ENCODE measurements at regions not wholly inside any gene's neighbourhood (a gene's known extent, or its start where the extent isn't known, plus 50 kb on each side); places are given as distances from the start of the nearest gene placed in this dataset.

- Mint-ChIP-seq H3K4me3 (no peak overlapping the region), H3K27me3 (ENCODE audit: insufficient read depth) (peaks cover 3% of the 10 kb centered on the region), H3K4me1 (peaks cover 27% of the 10 kb centered on the region), H3K27ac (no peak overlapping the region), H3K9me3 (peaks cover 3% of the 10 kb centered on the region), H3K36me3 (ENCODE audit: low read depth) (no peaks in the 10 kb centered on the region)
- no peak overlapping the region for H3K4me3 ChIP-seq (ENCODE audit: low read length)
- no peak for DNase-seq
- H3K27me3 ChIP-seq (ENCODE audit: control insufficient read depth, insufficient read depth, low read length, poor library complexity, severe bottlenecking), result no peaks in the 10 kb centered on the region
- no CpG with 5 or more reads among the region's 1 CpG for WGBS, 2 experiments (ENCODE audit: insufficient coverage in 1 of 2, insufficient read length in 1 of 2)
- H3K36me3 ChIP-seq (ENCODE audit: control insufficient read depth, insufficient read depth, low read length), result no peaks in the 10 kb centered on the region
- H3K4me1 ChIP-seq (ENCODE audit: control insufficient read depth, insufficient read depth, low read length), result peaks cover 6% of the 10 kb centered on the region
- H3K9me3 ChIP-seq (ENCODE audit: control insufficient read depth, low read length), result no peaks in the 10 kb centered on the region
- TF ChIP-seq CTCF (conservative IDR thresholded peaks at IDR 0.05), result no peak
- H3K9ac ChIP-seq (ENCODE audit: extremely low read depth, low read length, poor library complexity, severe bottlenecking), result no peak overlapping the region
- H3K27ac ChIP-seq (ENCODE audit: low read depth, low read length), result no peak overlapping the region
Measured at GRCh38 chr12:14153803-14154202, 172.4 kb upstream of the GRIN2B start.

GRCh38 chr12:14156606-14157005 is 175.2 kb upstream of the GRIN2B start:
- H3K27ac ChIP-seq (ENCODE audit: low read depth, low read length), result no peak overlapping the region
- no peak overlapping the region for H3K9ac ChIP-seq (ENCODE audit: extremely low read depth, low read length, poor library complexity, severe bottlenecking)
- Mint-ChIP-seq H3K4me3 (no peak overlapping the region), H3K9me3 (peaks cover 3% of the 10 kb centered on the region), H3K4me1 (peaks cover 15% of the 10 kb centered on the region), H3K36me3 (ENCODE audit: low read depth) (no peaks in the 10 kb centered on the region), H3K27me3 (ENCODE audit: insufficient read depth) (peaks cover 3% of the 10 kb centered on the region), H3K27ac (no peak overlapping the region)
- no peaks in the 10 kb centered on the region for H3K4me1 ChIP-seq (ENCODE audit: control insufficient read depth, insufficient read depth, low read length)
- H3K9me3 ChIP-seq (ENCODE audit: control insufficient read depth, low read length), result no peaks in the 10 kb centered on the region
- H3K27me3 ChIP-seq (ENCODE audit: control insufficient read depth, insufficient read depth, low read length, poor library complexity, severe bottlenecking), result no peaks in the 10 kb centered on the region
- 93 to 100% methylated on average over 1 to 2 of the region's 2 CpGs for WGBS, 2 experiments (ENCODE audit: insufficient coverage in 1 of 2, insufficient read length in 1 of 2)
- no peaks in the 10 kb centered on the region for H3K36me3 ChIP-seq (ENCODE audit: control insufficient read depth, insufficient read depth, low read length)
- H3K4me3 ChIP-seq (ENCODE audit: low read length), result no peak overlapping the region
- no peak for DNase-seq
- TF ChIP-seq CTCF (conservative IDR thresholded peaks at IDR 0.05), result no peak

- Mint-ChIP-seq H3K36me3 (ENCODE audit: low read depth) (no peaks in the 10 kb centered on the region), H3K27ac (no peak overlapping the region), H3K27me3 (ENCODE audit: insufficient read depth) (peaks cover 3% of the 10 kb centered on the region), H3K9me3 (peaks cover 3% of the 10 kb centered on the region), H3K4me1 (peaks cover 8% of the 10 kb centered on the region), H3K4me3 (no peak overlapping the region)
- Histone ChIP-seq H3K27me3 (ENCODE audit: control insufficient read depth, insufficient read depth, low read length, poor library complexity, severe bottlenecking) (no peaks in the 10 kb centered on the region), H3K9ac (ENCODE audit: extremely low read depth, low read length, poor library complexity, severe bottlenecking) (no peak overlapping the region), H3K27ac (ENCODE audit: low read depth, low read length) (no peak overlapping the region), H3K9me3 (ENCODE audit: control insufficient read depth, low read length) (no peaks in the 10 kb centered on the region), H3K4me1 (ENCODE audit: control insufficient read depth, insufficient read depth, low read length) (no peaks in the 10 kb centered on the region), H3K36me3 (ENCODE audit: control insufficient read depth, insufficient read depth, low read length) (no peaks in the 10 kb centered on the region), H3K4me3 (ENCODE audit: low read length) (no peak overlapping the region)
- no peak for TF ChIP-seq CTCF (conservative IDR thresholded peaks at IDR 0.05)
- DNase-seq, result no peak
- 85 to 88% methylated on average over 2 to 3 of the region's 3 CpGs for WGBS, 2 experiments (ENCODE audit: insufficient coverage in 1 of 2, insufficient read length in 1 of 2)
Measured at GRCh38 chr12:14157088-14157747, 175.8 kb upstream of the GRIN2B start.
